Panc1 (cell line): ENCODE measurements at regions not wholly inside any gene's neighbourhood (a gene's known extent, or its start where the extent isn't known, plus 50 kb on each side); places are given as distances from the start of the nearest gene placed in this dataset.

Experiments
- ATAC-seq: fragments of 200-7000 bp; cut with Tn5 transposase; 2 replicates; pipeline ENCODE4 v1.9.1; 2020; ENCODE audit warnings: mild to moderate bottlenecking, moderate library complexity
- BruUV-seq: library from RNA; stranded (reverse); fragments of 400-500 nt; replicated peaks from 2 replicates; lab custom pipeline; 2021; lab: Mats Ljungman, UMichigan
- CTCF ChIA-PET: fragments of 300-600 bp; sonication (Branson Sonifier 250); formaldehyde crosslinking; loops from one replicate; lab custom pipeline; 2022; ENCODE audit warnings: antibody characterized with exemption; lab: Charles Lee
- POLR2A ChIA-PET: fragments of 300-600 bp; sonication (Branson Sonifier 250); formaldehyde crosslinking; loops from one replicate; lab custom pipeline; 2022; ENCODE audit warnings: antibody characterized with exemption; lab: Charles Lee
- DNase-seq: peaks from one replicate; pipeline ENCODE4 v3.0.0-alpha.2; 2010; ENCODE audit warnings: low read depth, low spot score
- H3K27ac ChIP-seq: 2 replicates; pipeline ENCODE4 v1.5.1; 2011; ENCODE audit warnings: mild to moderate bottlenecking, low read length, inconsistent platforms
- H3K27me3 ChIP-seq: fragments of 200-500 bp; sonication (Bioruptor generic); 2 replicates; pipeline ENCODE4 v1.6.0; 2014; ENCODE audit warnings: low read length, inconsistent platforms; ENCODE audit not compliant: control insufficient read depth, insufficient read depth
- H3K36me3 ChIP-seq: fragments of 200-500 bp; sonication (Bioruptor generic); 2 replicates; pipeline ENCODE4 v1.5.1; 2014; ENCODE audit warnings: inconsistent platforms, mild to moderate bottlenecking, low read length, moderate library complexity; ENCODE audit not compliant: control insufficient read depth, insufficient read depth
- H3K4me1 ChIP-seq: 2 replicates; pipeline ENCODE4 v1.5.1; 2011; ENCODE audit warnings: inconsistent platforms, mild to moderate bottlenecking, low read length, moderate library complexity; ENCODE audit not compliant: control insufficient read depth, insufficient read depth
- H3K4me3 ChIP-seq, 2 experiments: 2 replicates each; pipeline ENCODE4 v1.5.1; 2011 to 2012; ENCODE audit warnings: low read depth in 2 of 2, low read length in 2 of 2, mild to moderate bottlenecking in 2 of 2, inconsistent platforms in 1 of 2, moderate library complexity in 1 of 2
- H3K9me3 ChIP-seq: fragments of 200-500 bp; sonication (Bioruptor generic); 2 replicates; pipeline ENCODE4 v1.5.1; 2014; ENCODE audit warnings: low read depth, mild to moderate bottlenecking, inconsistent platforms, low read length, moderate library complexity; ENCODE audit not compliant: control insufficient read depth, insufficient read depth
- CTCF ChIP-seq: fragments of 450-650 bp; IDR thresholded peaks from 2 replicates; pipeline ENCODE4 v1.5.1; 2017; ENCODE audit warnings: mild to moderate bottlenecking
- POLR2AphosphoS5 ChIP-seq: IDR thresholded peaks from 2 replicates; pipeline ENCODE4 v1.6.1; 2012; ENCODE audit warnings: mild to moderate bottlenecking, low read depth, low read length, moderate library complexity
- SIN3A ChIP-seq: IDR thresholded peaks from 2 replicates; pipeline ENCODE4 v1.6.1; 2012; ENCODE audit warnings: low read depth, mild to moderate bottlenecking, low read length, moderate library complexity, borderline replicate concordance; ENCODE audit not compliant: insufficient read depth
- TCF7L2 ChIP-seq: IDR thresholded peaks from 2 replicates; pipeline ENCODE4 v1.6.1; 2011; ENCODE audit warnings: mild to moderate bottlenecking, low read depth, low read length, inconsistent platforms
- in situ Hi-C: cut with HindIII; loops from 2 replicates; pipeline ENCODE4 v1.10.0; 2016; ENCODE audit warnings: low sequenced_read_pairs, low pct_unique_long_range_greater_than_20kb
- intact Hi-C: fragments of 100-400 bp; cut with micrococcal nuclease; formaldehyde crosslinking; loops from one replicate; pipeline ENCODE4 v1.10.0; 2022; ENCODE audit not compliant: unreplicated experiment
- TF ChIP-seq, protein P1 (sequence below), 2 experiments: IDR thresholded peaks; 2 replicates each; pipeline ENCODE4 v1.6.1; 2011 to 2012; ENCODE audit warnings: low read depth in 2 of 2, control low read depth in 1 of 2, low read length in 1 of 2, mild to moderate bottlenecking in 1 of 2, moderate library complexity in 1 of 2; ENCODE audit not compliant: insufficient read depth in 1 of 2

DNA sequence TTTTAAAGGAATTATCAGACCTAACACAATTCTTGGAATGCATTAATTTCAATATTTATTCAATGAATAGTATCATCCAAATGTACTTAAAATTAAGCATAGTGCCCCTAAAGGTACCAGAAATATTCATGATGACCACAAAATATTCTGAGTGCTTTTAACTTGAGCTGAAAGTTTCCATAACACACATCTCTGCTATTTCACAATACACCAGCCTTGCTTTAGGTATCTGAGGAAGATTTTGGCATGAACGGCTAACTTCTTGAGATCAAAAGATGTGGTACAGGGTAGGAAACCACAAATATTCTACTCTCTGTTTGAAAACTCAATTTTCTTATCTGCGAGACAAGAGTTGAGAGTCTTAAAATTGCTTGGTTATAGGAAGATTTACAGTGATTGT, 538.3 kb upstream of the PCDH7 start:
- BruUV-seq = no TSS peak
- no peak overlapping the region for H3K4me3 ChIP-seq
- intact Hi-C loops = no loop called here
- ChIA-PET CTCF (no interaction called here), POLR2A (no interaction called here)
- no peak for ATAC-seq
- H3K27me3 ChIP-seq = no peaks in the 10 kb centered on the region
- no peaks in the 10 kb centered on the region for H3K36me3 ChIP-seq
- in situ Hi-C loops = no loop called here
- no peaks in the 10 kb centered on the region for H3K9me3 ChIP-seq
- TF ChIP-seq SIN3A = no peak
- TF ChIP-seq TCF7L2 = no peak
- TF ChIP-seq, protein P1, sequence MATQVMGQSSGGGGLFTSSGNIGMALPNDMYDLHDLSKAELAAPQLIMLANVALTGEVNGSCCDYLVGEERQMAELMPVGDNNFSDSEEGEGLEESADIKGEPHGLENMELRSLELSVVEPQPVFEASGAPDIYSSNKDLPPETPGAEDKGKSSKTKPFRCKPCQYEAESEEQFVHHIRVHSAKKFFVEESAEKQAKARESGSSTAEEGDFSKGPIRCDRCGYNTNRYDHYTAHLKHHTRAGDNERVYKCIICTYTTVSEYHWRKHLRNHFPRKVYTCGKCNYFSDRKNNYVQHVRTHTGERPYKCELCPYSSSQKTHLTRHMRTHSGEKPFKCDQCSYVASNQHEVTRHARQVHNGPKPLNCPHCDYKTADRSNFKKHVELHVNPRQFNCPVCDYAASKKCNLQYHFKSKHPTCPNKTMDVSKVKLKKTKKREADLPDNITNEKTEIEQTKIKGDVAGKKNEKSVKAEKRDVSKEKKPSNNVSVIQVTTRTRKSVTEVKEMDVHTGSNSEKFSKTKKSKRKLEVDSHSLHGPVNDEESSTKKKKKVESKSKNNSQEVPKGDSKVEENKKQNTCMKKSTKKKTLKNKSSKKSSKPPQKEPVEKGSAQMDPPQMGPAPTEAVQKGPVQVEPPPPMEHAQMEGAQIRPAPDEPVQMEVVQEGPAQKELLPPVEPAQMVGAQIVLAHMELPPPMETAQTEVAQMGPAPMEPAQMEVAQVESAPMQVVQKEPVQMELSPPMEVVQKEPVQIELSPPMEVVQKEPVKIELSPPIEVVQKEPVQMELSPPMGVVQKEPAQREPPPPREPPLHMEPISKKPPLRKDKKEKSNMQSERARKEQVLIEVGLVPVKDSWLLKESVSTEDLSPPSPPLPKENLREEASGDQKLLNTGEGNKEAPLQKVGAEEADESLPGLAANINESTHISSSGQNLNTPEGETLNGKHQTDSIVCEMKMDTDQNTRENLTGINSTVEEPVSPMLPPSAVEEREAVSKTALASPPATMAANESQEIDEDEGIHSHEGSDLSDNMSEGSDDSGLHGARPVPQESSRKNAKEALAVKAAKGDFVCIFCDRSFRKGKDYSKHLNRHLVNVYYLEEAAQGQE (IDR thresholded peaks at IDR 0.05; ENCODE audit: insufficient read depth in 1 of 2, low read depth in 2 of 2, low read length in 1 of 2) = no peak
- no peak for TF ChIP-seq CTCF
- no peak for TF ChIP-seq POLR2AphosphoS5
- H3K4me1 ChIP-seq = no peaks in the 10 kb centered on the region
- no peak for DNase-seq
- H3K27ac ChIP-seq = no peak overlapping the region

DNA sequence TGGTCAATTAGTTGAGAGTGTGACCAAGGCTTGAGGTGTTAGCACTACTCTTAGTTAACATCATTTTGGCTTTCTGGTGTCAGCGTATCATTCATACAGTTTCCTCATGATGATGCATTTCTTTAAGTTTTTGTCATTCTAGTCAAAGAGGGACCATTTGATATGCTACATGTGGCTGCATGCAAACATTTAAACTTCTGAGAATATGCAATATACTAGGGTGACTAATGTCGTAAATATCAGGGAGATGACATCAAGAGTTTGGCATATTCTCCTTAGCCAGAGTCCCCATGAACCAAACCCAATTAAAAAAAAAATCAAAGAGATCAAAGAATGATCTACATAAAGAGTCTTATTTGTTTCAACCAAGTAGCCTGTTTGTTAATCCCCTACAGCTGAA, 537.4 kb upstream of the PCDH7 start:
- no TSS peak for BruUV-seq

More for the DNA sequence above, 537.4 kb upstream of the PCDH7 start:
- ChIA-PET CTCF (no interaction called here), POLR2A (no interaction called here)
- TF ChIP-seq, protein P1 (IDR thresholded peaks at IDR 0.05; ENCODE audit: insufficient read depth in 1 of 2, low read depth in 2 of 2, low read length in 1 of 2) = no peak
- no peak for TF ChIP-seq SIN3A
- no peak for TF ChIP-seq TCF7L2
- no peak for TF ChIP-seq POLR2AphosphoS5
- TF ChIP-seq CTCF = no peak
- no peaks in the 10 kb centered on the region for H3K9me3 ChIP-seq
- H3K27ac ChIP-seq = no peak overlapping the region
- in situ Hi-C loops (no loop called here), intact Hi-C loops (no loop called here)
- H3K4me3 ChIP-seq = no peak overlapping the region
- no peaks in the 10 kb centered on the region for H3K4me1 ChIP-seq
- DNase-seq (no peak), ATAC-seq (no peak)
- no peaks in the 10 kb centered on the region for H3K36me3 ChIP-seq
- H3K27me3 ChIP-seq = no peaks in the 10 kb centered on the region
